ENCODE measurements at regions not wholly inside any gene's neighbourhood (a gene's known extent, or its start where the extent isn't known, plus 50 kb on each side); places are given as distances from the start of the nearest gene placed in this dataset.

GRCh38 chr16:66240088-66240487 is 126.4 kb upstream of the CDH5 start:
- H3K4me1 ChIP-seq (ENCODE audit: insufficient read depth, low read length), result no peaks in the 10 kb centered on the region
- peaks cover 0 to 34% of the 10 kb centered on the region in 2 experiments; a peak in 3 of 5 replicates for H3K27me3 ChIP-seq (ENCODE audit: control insufficient read depth in 1 of 2, insufficient read depth in 2 of 2, low read length in 2 of 2)
- DNase-seq (ENCODE audit: low spot score) (no peak), FAIRE-seq (no peak), ATAC-seq (no peak)
- no peaks in the 10 kb centered on the region for H3K36me3 ChIP-seq (replicated peaks in 1 of 2; ENCODE audit: control insufficient read depth in 1 of 2, insufficient read depth in 2 of 2, low read length in 2 of 2)
- H3K27ac ChIP-seq (ENCODE audit: extremely low read length, insufficient read depth, low read length), result no peak overlapping the region
- no peaks in the 10 kb centered on the region for H3K79me2 ChIP-seq (ENCODE audit: insufficient read depth, low read length)
- WGBS (ENCODE audit: low lambda C conversion rate), result 24% methylated on average over 6 of the region's 6 CpGs
- no peak overlapping the region for H3K4me3 ChIP-seq (replicated peaks in 1 of 3; ENCODE audit: insufficient read depth in 1 of 3, low read depth in 2 of 3, low read length in 3 of 3)
- POLR2A ChIA-PET, result no interaction called here
- in situ Hi-C loops (cut with HindIII; ENCODE audit: extremely low pct_ligation_motif_present, low pct_unique_long_range_greater_than_20kb) (no loop called here), intact Hi-C loops (cut with micrococcal nuclease; ENCODE audit: unreplicated experiment) (no loop called here)
- CTCF ChIA-PET (ENCODE audit: low intra/inter-chr PET ratio, low total read pairs), result no interaction called here
- no TSS peak for BruUV-seq (replicated peaks)
- no peak for TF ChIP-seq HOXA7 (CRISPR knock-in tag; IDR thresholded peaks at IDR 0.05)
- TF ChIP-seq ISX (CRISPR knock-in tag; conservative IDR thresholded peaks at IDR 0.05), result no peak
- no peak for TF ChIP-seq HIC2 (CRISPR knock-in tag; IDR thresholded peaks at IDR 0.05; ENCODE audit: low read depth)
- TF ChIP-seq STAT6 (CRISPR knock-in tag; IDR thresholded peaks at IDR 0.05; ENCODE audit: borderline replicate concordance), result no peak
- TF ChIP-seq ZNF616 (CRISPR knock-in tag; IDR thresholded peaks at IDR 0.05; ENCODE audit: low read depth), result no peak
- no peak for TF ChIP-seq GABPA (IDR thresholded peaks at IDR 0.05; ENCODE audit: low read depth, low read length)
- TF ChIP-seq GABPA (CRISPR knock-in tag; IDR thresholded peaks at IDR 0.05; ENCODE audit: low read depth), result no peak
- no peak for TF ChIP-seq JUN (CRISPR knock-in tag; IDR thresholded peaks at IDR 0.05)
- no peak for TF ChIP-seq SKIL (CRISPR knock-in tag; IDR thresholded peaks at IDR 0.05; ENCODE audit: borderline replicate concordance)
- no peak for TF ChIP-seq ZBTB43 (CRISPR knock-in tag; conservative IDR thresholded peaks at IDR 0.05)
- H3K9me3 ChIP-seq (ENCODE audit: low read length), result no peaks in the 10 kb centered on the region
- H4K20me1 ChIP-seq (ENCODE audit: insufficient read depth, low read length), result no peaks in the 10 kb centered on the region
- no peak overlapping the region for H3K4me2 ChIP-seq (ENCODE audit: low read depth, low read length)
- H3K9ac ChIP-seq (ENCODE audit: insufficient read depth, low read depth, low read length), result no peak overlapping the region
- no peak overlapping the region for H2AFZ ChIP-seq (ENCODE audit: low read length)
